ENCODE measurements at regions not wholly inside any gene's neighbourhood (a gene's known extent, or its start where the extent isn't known, plus 50 kb on each side); places are given as distances from the start of the nearest gene placed in this dataset.
"Not testable (repeated sequence)": the region's sequence is repeated elsewhere in the genome, so short reads cannot be mapped to it uniquely, and the experiment has no call there.

DNA sequence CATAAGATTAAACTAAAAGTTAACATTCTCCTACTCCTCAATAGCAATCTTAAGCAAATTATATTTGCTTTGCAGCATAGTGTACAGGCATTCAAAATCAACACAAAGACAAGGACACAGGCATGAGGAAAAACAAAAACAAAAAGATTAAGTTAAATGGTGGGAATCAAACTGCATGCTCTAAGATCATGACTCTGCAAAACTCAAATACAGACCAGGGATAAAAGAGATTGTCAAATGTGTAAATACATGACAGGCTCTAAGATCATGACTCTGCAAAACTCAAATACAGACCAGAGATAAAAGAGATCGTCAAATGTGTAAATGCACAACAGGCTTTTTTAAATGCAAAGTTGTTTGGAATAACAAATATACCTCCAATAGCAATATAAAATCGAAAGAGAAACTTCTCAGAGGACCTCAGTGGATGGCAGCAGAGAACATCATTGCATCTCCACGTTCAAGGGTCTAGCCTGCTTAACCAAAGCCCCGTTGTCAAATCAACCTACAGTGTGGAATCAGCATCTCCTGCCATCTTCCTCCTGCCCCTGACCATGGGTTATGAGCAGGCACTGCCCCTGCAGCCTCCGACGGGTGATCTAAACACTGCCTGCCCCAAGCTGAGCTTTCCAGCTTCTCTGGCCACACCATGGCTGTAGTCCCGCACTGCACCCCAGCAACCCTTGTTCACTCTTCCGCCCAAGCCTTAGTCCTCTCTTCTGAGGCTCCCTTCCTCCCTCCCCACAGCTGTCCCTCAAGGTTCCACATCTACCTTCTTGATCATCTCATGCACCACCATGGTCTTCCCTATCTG, 446.1 kb downstream of the SOX9 start:
- DNase-seq: no peak

DNA sequence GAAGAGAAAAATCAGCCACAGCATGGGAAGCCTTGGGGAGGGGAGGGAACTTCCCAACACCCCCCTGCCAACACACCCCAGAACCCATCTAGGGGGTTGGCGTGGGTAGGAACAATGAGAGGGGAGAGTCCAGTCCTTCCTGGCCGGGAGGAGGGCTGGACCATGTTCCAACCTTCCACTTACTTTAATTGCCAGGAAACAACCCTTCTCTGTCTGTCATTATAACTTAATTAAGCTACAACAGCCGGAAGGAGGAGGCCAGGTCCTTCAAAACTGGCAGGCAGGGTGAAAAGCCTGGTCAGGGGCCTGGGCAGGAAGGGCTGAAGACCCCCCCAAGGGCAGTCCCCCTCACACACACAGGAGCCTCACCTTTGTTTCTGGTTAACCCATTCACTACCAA, 447.0 kb downstream of the SOX9 start:
- no peak for DNase-seq

DNA sequence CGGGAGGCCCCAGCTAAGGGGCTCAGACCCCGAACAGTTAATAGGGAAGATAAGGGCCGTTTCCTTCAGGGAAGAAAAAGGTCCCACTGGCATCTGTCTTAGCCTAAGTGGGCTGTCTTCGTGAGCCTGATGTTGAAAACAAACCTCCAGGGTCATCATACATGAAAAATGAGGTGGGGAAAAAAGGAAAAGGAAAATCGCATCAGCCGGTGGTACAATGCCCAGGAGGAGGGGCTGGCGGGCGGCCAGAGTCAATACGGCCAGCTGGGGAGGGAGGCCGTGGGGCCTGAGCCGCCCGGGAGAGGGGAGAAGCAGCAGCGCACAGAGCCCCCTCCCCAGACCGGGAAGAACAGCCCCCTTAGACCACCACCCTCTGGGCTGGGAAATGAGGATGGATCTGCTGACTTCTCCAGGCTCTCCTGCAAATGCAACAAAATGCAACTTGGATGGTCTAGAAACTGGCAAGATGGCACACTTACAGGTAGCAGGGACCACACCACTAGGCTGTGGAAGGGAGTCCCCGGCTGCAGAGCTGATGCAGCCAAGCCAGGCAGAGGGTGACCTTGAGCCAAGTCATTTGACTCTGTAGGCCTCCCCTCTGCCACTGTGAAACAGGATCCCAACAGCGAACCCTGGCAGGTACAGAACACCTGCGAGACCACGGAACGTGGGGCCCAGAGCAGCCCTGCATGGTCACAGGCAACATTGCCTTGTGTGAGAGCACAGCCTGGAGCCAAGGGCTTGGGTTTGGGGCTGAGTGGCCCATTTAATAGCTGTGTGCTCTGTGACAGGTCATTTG, 448.5 kb downstream of the SOX9 start:
- no peak for DNase-seq

DNA sequence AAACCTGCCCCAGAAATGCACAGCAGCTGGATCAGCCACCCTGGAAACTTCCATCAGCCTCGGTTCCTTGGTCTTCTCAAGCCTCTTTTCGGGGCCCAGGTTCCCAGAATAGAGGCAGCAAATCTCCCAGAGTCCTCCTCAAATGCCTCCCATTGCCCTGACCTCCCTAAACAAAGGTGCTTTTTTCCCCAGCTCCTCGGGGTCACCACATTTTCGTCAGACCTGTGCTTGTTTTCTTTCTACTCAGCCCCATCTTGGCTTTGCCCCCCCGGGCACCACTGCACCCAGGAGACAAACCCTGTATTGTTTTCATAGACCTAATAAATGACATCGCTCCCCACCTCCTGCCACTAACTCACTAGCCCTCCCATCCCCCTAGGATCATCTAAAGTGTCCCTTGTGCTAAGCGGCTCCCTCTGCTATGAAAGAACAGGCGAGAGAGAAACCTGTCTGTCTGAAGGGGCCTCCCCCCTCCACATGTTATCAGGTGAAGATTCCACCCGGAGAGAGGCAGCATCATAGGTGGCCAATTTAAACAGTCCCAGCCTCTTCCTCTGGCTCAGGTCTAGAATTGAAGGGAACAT, 451.1 kb downstream of the SOX9 start:
- no peak for DNase-seq

DNA sequence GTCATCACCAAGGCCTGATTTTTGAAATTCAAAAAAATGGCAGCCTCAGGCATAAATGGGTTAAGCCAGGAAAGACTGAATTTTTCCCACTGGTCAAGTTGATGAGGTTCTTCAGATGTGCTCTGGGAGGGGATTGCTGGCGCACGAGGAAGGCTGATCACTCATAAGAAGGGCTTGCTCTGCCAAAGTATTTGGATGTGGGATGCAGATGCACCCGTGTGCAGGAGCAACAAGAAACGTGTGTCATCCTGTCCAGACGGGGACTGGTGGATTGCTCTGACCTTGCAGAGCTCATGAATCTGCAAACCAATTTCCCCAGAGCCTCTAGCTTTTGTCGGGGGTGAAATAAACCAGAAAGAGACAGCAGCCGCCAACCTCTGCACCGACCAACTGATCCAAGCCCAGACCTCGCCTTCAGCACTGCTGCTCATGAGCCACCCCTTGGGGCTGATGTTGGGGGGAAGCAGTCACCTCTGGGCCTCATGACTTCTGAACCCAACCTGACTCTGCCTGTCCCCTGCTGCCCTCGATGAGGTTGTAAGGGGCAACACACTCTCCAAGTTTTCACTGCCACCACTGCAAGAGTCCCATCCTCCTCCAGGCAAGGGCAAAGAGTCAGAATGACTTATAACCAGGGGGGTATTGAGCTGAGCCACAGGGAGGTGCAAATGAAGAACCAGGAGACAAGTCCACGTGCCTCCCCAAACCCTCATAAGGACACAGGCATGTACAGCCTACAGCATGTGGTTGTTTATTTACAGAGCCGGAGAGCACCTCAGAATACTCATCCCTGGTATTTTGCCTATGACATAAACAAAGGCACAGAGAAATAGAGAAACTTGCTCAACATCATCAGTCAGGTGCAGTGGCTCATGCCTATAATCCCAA, 452.0 kb downstream of the SOX9 start:
- peak; percentile 24 for DNase-seq

DNA sequence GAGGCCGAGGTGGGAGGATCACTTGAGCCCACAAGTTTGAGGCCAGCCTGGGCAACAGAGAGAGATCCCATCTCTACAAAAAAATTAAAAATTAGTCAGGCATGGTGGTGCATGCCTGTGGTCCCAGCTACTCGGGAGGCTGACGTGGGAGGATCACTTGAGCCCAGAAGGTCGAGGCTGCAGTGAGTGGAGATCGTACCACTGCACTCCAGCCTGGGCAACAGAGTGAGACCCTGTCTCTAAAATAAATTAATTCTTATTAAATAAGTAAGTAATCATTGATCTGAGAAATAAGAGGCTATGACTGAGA, 452.6 kb downstream of the SOX9 start:
- not testable (repeated sequence) for DNase-seq

DNA sequence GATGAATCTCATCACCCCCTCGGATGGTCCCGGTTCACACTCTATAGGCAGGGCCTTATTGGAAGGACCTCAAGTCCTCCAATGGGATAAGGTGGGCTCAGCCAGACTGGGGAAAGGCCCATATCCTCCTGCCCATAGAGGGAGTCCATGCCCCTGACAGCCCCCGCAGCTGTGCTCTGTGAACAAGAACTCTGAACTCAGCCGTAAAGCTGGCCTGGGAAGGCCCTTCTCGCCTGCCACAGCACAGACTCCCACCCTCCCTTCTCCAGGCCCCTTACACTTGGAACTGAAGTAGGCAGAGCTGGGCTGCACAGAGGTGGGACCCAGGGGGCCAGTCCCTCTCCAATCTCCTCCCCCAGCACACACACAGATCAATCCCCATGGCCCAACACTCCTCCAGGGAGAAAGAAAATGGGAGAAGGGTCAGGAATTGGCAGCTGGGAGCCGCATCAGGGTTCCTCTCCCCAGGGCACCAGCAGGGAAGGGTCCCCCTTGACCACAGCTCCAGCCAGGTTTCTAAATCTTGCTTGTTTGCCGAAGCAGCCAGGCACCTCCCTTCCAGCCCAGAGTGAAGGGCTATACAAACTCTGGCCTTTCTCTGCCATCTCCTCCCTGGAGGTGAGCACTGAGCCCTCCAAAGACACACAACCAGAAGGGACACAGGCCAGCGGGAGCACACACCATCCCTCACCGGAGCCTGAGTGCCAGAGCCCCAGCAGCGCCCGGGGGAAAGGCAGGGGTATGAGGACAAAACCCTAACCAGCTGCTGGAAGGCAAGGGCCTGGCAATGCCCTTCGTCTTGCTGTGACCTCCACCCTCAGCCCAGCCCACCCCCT, 454.1 kb downstream of the SOX9 start:
- no peak for DNase-seq

DNA sequence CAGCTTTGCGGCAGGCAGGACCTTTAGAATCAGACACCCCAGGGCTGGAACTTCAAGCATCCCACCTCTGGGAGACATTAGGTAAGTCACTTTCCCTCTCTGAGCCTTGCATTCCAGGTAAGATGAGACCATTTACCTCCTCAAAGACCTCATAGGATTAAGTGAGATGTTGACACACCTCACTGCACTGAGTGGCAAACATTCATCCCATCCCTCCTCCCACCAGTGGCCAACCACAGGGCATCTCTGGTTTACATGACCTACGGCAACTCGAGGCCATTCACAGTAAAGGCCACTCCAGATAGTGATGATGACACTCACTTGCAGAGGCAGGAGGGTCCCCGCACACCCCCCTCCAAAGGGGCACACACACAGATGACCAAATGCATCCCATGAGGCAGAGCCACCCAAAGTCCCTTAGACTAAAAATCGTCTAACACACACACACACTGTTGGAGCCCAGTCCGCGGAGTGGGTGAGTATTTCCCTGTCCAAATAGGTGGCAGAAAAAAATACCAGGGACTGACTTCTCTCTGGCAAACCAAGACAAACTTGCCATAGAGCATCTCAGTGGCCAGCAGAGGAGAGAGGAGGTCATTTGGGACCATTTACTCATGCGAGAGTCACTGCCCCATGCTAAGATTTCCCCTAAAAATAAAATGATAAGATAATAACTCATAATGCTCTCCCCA, 454.9 kb downstream of the SOX9 start:
- DNase-seq: no peak

DNA sequence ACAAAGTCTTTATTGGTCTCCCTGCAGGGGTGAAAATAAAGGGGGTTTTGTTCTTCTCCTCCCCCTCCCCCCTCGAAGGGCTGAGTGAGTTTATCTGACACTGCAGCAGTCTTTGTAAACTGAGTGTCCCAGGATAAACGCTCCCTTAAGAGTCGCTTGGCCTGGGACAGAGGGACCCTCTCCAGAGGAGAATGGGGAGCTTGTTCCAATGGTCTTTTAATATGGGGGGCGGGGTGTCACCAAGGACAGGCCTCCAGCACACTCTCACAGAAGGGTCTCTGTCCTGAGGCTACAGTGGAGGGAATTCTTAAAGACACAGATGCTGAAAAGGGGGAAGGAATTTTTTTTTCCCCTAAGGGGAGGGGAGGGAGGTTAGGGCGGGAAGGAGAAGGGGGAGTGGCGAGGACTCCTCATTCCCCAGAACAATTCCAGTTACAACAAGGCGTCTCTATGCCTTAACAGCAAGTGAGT, 455.5 kb downstream of the SOX9 start:
- DNase-seq: no peak

DNA sequence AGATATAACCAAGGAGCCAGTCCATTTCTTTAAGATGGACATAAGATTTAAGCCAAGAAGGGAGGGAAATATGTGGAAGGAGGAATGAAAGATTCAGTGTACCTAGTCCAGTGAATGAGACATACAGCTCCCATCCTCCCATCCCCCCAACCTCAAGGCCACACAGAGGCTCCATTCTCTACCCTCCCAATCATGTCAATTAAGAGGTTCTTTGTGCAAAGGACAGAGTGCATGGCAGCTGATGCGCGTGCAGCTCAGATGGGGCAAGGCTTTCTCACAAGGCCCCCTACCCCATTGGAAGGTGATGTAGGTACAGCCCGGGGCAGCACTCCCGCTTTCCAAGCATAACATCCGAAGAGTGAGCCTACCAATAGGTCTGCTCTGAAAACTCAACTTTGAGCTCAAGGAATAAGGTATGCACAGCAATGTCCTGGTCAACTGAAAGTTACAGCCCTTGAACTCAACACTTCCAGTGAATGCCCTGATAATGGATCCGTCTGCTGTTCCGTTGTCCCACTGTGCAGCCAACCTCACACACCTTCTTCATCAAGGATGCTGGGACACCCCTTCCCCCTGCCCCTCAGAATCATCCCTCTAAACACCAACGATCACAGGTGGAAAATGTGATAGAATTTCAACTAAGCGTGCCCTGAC, 458.1 kb downstream of the SOX9 start:
- DNase-seq: no peak

DNA sequence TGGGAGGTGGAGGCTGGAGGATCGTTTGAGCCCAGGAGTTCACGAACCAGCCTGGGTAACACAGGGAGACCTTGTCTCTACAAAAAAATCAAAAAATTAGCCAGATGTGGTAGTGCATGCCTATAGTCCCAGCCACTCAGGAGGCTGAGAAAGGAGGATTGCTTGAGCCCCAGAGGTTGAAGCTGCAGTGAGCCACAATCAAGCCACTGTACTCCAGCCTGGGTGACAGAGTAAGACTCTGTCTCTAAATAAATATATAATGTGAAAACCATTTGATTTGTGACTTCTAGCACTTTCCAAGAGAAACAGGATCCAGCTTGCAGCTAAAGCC, 459.1 kb downstream of the SOX9 start:
- DNase-seq: no peak

DNA sequence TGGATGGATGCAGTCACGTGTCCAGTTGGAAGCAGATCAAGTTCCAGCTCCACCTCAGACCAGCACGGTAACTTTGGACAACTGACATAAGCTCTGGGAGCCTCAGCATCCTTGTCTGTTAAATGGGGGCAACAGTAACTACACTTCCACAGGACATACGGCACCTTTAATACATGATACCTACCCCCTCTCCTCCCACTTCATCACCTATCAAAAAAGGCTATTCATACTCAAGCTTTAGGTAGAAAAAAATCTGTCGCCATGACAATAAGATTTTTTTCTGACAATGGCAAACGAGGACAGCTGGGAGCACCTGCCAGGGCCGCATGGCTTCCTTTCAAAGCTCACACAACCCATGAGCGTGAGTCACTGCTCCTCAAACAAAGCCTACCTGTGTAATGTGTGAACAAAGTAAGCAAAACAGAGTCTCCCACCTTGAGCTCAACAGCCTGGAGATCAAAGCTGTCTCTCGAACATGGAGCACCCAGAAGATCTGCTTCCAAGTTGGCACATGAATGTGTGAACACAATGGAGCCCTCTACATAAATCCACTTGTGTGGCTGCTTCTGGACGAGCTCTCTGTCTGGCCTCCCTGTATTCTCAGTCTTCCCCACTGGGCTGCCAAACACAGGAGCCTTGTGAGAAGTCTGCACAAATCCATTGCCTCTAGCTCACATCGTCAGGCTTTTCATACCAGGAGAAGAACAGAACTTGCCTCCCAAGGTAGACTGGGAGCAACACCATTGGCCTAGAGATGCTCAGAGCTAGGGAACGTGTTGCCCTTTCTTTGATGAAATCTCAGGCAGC, 459.7 kb downstream of the SOX9 start:
- DNase-seq: no peak

DNA sequence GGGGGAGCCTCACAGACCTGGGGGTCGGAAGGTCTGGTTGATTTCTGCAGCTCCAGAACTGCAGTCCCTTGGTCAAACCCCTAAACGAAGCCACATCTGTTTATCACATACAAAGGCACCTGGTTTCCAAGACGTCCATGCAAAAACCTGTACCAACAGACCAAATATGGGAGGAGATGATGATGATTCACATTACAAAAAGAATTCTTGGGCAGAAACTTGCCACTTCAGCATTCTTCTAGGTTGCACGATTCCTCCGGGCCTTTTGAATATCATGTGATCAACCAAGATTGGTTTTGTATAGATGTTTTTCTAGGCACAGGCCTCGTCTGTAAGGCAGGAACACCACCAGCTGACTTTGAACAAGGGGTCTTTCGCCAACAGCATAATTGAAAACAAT, 466.3 kb downstream of the SOX9 start:
- DNase-seq: no peak

DNA sequence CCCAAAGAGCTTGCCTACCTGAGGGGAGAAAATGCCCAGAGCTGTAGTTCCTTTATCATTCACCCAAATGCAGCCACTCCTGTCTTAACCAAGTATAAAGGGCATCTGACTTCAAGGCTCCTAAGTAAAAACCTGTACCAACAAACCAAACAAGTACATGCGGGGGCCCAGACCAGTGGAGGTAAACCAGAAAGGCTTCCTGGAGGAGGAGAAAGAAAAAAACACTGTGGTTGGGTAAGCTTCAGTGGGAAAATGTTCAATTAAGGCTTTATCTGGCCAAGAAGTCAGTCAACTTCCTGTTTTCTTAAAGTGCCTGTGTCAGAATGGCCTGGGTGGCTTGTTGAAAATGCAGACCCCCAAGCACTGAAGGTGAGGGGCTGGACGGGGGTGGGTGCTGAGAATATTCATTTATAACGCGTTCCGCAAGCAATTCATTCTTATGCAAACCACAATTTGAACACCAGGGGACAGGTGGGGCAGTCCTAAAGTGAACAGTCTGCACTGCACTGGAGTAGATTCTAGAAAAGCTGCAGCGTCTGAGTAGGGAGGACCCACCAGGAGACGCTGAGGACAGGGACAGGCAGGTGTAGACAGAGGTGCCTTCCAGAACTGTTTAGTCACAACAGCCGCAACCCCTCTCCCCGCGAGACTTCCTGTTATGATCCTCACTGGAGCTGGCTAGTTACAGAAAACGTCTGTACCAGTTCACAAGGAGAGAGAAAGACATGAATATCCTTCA, 467.1 kb downstream of the SOX9 start:
- DNase-seq: peak; percentile 29

DNA sequence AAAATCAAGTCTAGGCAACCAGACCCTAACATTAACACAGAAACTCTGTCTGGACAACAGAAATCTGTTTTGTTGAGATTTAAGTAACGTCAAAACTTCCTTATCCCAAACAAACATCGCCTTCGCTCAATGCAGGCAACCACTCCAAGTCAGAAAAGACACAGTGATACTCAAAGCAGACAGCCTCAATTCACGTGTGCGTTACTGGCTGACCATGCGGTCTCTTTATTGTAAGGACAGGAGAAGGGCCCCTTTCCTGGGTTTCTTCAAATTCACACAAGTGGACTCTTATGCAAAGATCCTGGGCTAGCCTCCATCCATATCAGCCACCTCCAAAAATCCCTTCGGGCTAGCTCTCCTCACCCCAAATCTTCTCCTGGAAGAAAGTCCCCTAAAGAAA, 467.7 kb downstream of the SOX9 start:
- no peak for DNase-seq

DNA sequence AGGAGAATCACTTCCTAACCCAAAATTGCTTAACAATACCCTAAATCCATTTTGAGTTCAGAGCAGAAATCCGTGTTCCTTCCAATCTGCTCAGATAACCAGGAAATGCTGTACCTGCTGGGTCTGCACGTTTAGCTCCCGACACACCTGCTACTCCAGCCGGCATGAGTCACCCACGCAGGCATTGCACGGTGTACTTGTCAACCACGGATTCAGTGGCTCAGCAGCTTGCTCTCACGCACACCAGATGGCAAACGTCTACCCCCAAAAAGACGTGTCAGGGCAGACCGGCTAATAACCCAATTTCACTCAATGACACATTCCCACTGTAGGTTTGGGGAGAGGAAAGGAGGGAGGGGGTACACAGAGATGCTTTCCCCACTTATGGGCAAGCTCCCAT, 468.1 kb downstream of the SOX9 start:
- DNase-seq: peak; percentile 51

DNA sequence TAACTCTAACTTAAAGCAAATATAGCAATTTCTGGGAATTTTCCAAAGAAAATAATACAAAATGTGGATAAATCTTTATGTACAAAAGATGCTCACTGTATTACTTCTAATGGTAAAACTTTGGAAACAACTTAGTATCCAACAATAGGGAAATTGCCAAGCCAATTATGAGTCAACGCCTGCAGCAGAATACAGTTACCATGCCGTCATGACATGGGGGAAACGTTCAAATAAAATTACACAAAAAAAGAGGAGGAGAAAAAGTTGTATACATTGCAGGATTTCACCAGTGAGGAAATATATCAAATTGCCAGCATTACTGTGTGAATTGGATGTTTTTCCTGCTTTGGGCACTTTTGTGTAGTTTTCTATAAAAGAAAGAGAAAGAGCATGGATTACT, 469.6 kb downstream of the SOX9 start:
- DNase-seq: peak; percentile 76

DNA sequence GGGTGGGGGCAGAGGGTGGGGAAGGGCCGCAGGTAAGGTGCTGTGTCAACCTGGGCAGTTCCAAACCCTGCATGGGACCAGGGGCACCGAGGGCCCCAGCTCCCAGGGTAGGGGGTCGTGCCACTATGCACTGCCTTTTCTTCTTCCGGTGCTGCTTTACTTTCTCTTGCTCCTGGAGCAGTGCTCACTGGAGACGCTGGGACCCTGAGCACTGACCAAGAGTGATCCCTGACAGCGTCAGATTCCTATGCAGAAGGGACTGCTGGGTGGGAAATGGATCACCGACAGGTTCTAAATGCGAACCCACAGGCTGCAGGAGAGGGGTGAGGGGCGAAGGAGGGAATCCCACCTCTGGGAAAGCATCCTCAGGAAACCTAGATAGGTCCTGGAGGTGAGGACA, 470.1 kb downstream of the SOX9 start:
- no peak for DNase-seq
